ENCODE measurements at regions not wholly inside any gene's neighbourhood (a gene's known extent, or its start where the extent isn't known, plus 50 kb on each side); places are given as distances from the start of the nearest gene placed in this dataset.

GRCh38 chr16:35198223-35199199, 1739.1 kb downstream of the TP53TG3F start:
- H3T11ph ChIP-seq (ENCODE audit: low read length): no peak overlapping the region
- no peak for DNase-seq
- WGBS (ENCODE audit: extremely low coverage, insufficient read length, low lambda C conversion rate): no CpG with 5 or more reads among the region's 26 CpGs
- H3K9me3 ChIP-seq (ENCODE audit: control insufficient read depth, low read depth, low read length): peaks cover 95% of the 10 kb centered on the region
- no peak overlapping the region for H3K9ac ChIP-seq (ENCODE audit: extremely low read depth, insufficient read length, low read length)
- H3K56ac ChIP-seq (ENCODE audit: insufficient read length, low read depth, low read length): no peak overlapping the region
- H4K5ac ChIP-seq (ENCODE audit: insufficient read length, low read depth, low read length): no peak overlapping the region
- no peak overlapping the region for H3K18ac ChIP-seq (ENCODE audit: insufficient read length, low read depth, low read length)
- H2BK5ac ChIP-seq (ENCODE audit: insufficient read length, low read length): no peak overlapping the region
- Mint-ChIP-seq H3K27ac (no peak overlapping the region), H3K9me3 (peaks cover 97 to 99% of the 10 kb centered on the region in 2 experiments), H3K4me3 (no peak overlapping the region), H3K4me1 (no peaks in the 10 kb centered on the region), H3K36me3 (ENCODE audit: insufficient read depth in 1 of 3, low read depth in 3 of 3) (peaks cover 11 to 29% (median 22%) of the 10 kb centered on the region in 3 experiments), H3K27me3 (ENCODE audit: low read depth) (peaks cover 7% of the 10 kb centered on the region)
- TF ChIP-seq CTCF (conservative IDR thresholded peaks at IDR 0.05): no peak
- no peaks in the 10 kb centered on the region for H3K79me2 ChIP-seq (ENCODE audit: insufficient read depth, low read length)
- H4K8ac ChIP-seq (replicated peaks; ENCODE audit: insufficient read length, low read depth, low read length): no peak overlapping the region
- H2AK5ac ChIP-seq (ENCODE audit: insufficient read length, low read length): no peak overlapping the region
- H3K4ac ChIP-seq (ENCODE audit: low read depth, low read length): no peak overlapping the region
- H3K23me2 ChIP-seq (ENCODE audit: insufficient read length, low read depth, low read length, poor library complexity, severe bottlenecking): no peaks in the 10 kb centered on the region
- H4K91ac ChIP-seq (ENCODE audit: insufficient read length, low read depth, low read length): no peak overlapping the region
- H3K4me2 ChIP-seq (ENCODE audit: insufficient read depth, insufficient read length, low read length): no peak overlapping the region
- no peak overlapping the region for H3K23ac ChIP-seq (ENCODE audit: insufficient read length, low read depth, low read length)
- H3K27me3 ChIP-seq (ENCODE audit: insufficient read depth, low read length): no peaks in the 10 kb centered on the region
- H2BK20ac ChIP-seq (ENCODE audit: low read depth, low read length, poor library complexity, severe bottlenecking): no peak overlapping the region
- H3K27ac ChIP-seq (ENCODE audit: insufficient read length, low read depth, low read length): no peak overlapping the region
- H2BK12ac ChIP-seq (ENCODE audit: insufficient read length, low read depth, low read length): no peak overlapping the region
- no peak overlapping the region for H2AFZ ChIP-seq (ENCODE audit: low read length)
- H3K14ac ChIP-seq (ENCODE audit: insufficient read depth, low read length): no peak overlapping the region
- no peak overlapping the region for H2BK15ac ChIP-seq (ENCODE audit: low read depth, low read length)
- H3K79me1 ChIP-seq (ENCODE audit: insufficient read depth, low read depth, low read length, poor library complexity, severe bottlenecking): no peaks in the 10 kb centered on the region
- H2BK120ac ChIP-seq (ENCODE audit: low read depth, low read length, poor library complexity, severe bottlenecking): no peak overlapping the region
- no peaks in the 10 kb centered on the region for H3K4me1 ChIP-seq (ENCODE audit: insufficient read depth, low read length)
- no peaks in the 10 kb centered on the region for H4K20me1 ChIP-seq (ENCODE audit: control insufficient read depth, insufficient read depth, insufficient read length)

All from H9 (cell line).